PFSK-1 (cell line): ENCODE measurements at regions not wholly inside any gene's neighbourhood (a gene's known extent, or its start where the extent isn't known, plus 50 kb on each side); places are given as distances from the start of the nearest gene placed in this dataset.

Experiments
- FOXP2 ChIP-seq: optimal IDR thresholded peaks from 2 replicates; pipeline ENCODE3; 2011; ENCODE audit warnings: borderline replicate concordance, control low read depth, inconsistent platforms; ENCODE audit not compliant: insufficient read depth; ENCODE audit errors: extremely low read length, extremely low read depth
- POLR2AphosphoS5 ChIP-seq: IDR thresholded peaks from 2 replicates; pipeline ENCODE4 v1.6.1; 2012; ENCODE audit warnings: low read depth, mild to moderate bottlenecking, control low read depth, low read length, moderate library complexity
- REST ChIP-seq, 2 experiments: IDR thresholded peaks; 2 replicates each; pipeline versions ENCODE4 v1.6.1 to v1.8.0; 2011 to 2012; ENCODE audit warnings: low read depth in 2 of 2, low read length in 2 of 2, control low read depth in 1 of 2, inconsistent platforms in 1 of 2, mild to moderate bottlenecking in 1 of 2, moderate library complexity in 1 of 2; ENCODE audit not compliant: insufficient read depth in 1 of 2
- SIN3A ChIP-seq: IDR thresholded peaks from 2 replicates; pipeline ENCODE4 v1.6.1; 2012; ENCODE audit warnings: mild to moderate bottlenecking, low read length, moderate library complexity, borderline replicate concordance; ENCODE audit not compliant: insufficient read depth
- TAF1 ChIP-seq: IDR thresholded peaks from 2 replicates; pipeline ENCODE4 v1.6.1; 2012; ENCODE audit warnings: low read length, control low read depth, borderline replicate concordance; ENCODE audit not compliant: insufficient read depth

GRCh38 chr1:229033480-229033879 lies 237.4 kb upstream of the RAB4A start:
- TF ChIP-seq SIN3A (no peak), POLR2AphosphoS5 (no peak), FOXP2 (no peak), REST (IDR thresholded peaks at IDR 0.05; ENCODE audit: insufficient read depth in 1 of 2, low read depth in 2 of 2, low read length in 2 of 2) (no peak), TAF1 (no peak)

GRCh38 chr1:229034342-229034741 lies 236.6 kb upstream of the RAB4A start:
- TF ChIP-seq TAF1 = no peak

GRCh38 chr1:229035054-229035747 lies 235.7 kb upstream of the RAB4A start:
- TF ChIP-seq POLR2AphosphoS5 (no peak), REST (IDR thresholded peaks at IDR 0.05; ENCODE audit: insufficient read depth in 1 of 2, low read depth in 2 of 2, low read length in 2 of 2) (no peak), SIN3A (no peak), FOXP2 (no peak), TAF1 (no peak)

GRCh38 chr1:229035748-229036082 lies 235.2 kb upstream of the RAB4A start:
- no peak for TF ChIP-seq REST (IDR thresholded peaks at IDR 0.05; ENCODE audit: insufficient read depth in 1 of 2, low read depth in 2 of 2, low read length in 2 of 2)
- TF ChIP-seq TAF1 = no peak
- no peak for TF ChIP-seq POLR2AphosphoS5
- TF ChIP-seq FOXP2 = no peak

- TF ChIP-seq POLR2AphosphoS5 (no peak), TAF1 (no peak), SIN3A (no peak)
These were observed 233.0 kb upstream of the RAB4A start for GRCh38 chr1:229037806-229038405.

- TF ChIP-seq FOXP2 (no peak), SIN3A (no peak), POLR2AphosphoS5 (no peak), TAF1 (no peak), REST (IDR thresholded peaks at IDR 0.05; ENCODE audit: insufficient read depth in 1 of 2, low read depth in 2 of 2, low read length in 2 of 2) (no peak)
These were observed 230.1 kb upstream of the RAB4A start for GRCh38 chr1:229040630-229041358.
